ENCODE measurements at regions not wholly inside any gene's neighbourhood (a gene's known extent, or its start where the extent isn't known, plus 50 kb on each side); places are given as distances from the start of the nearest gene placed in this dataset.

DNA sequence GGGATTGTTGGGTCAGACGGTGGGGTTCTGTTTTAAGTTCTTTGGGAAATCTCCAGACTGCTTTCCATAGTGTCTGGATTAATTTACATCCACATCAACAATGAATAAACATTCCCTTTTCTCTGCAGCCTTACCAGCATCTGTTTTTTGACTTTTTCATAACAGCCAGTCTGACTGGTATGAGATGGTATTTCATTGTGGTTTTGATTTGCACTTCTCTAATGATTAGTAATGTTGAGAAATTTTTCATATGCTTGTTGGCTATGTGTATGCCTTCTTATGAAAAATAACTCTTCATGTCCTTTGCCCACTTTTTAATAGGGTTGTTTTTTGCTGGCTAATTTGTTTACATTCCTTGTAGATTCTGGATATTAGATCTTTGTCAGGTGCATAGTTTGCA lies 140.8 kb upstream of the CNTN1 start:
- TF ChIP-seq, protein P1, sequence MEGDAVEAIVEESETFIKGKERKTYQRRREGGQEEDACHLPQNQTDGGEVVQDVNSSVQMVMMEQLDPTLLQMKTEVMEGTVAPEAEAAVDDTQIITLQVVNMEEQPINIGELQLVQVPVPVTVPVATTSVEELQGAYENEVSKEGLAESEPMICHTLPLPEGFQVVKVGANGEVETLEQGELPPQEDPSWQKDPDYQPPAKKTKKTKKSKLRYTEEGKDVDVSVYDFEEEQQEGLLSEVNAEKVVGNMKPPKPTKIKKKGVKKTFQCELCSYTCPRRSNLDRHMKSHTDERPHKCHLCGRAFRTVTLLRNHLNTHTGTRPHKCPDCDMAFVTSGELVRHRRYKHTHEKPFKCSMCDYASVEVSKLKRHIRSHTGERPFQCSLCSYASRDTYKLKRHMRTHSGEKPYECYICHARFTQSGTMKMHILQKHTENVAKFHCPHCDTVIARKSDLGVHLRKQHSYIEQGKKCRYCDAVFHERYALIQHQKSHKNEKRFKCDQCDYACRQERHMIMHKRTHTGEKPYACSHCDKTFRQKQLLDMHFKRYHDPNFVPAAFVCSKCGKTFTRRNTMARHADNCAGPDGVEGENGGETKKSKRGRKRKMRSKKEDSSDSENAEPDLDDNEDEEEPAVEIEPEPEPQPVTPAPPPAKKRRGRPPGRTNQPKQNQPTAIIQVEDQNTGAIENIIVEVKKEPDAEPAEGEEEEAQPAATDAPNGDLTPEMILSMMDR (IDR thresholded peaks at IDR 0.05): no peak
- no peak overlapping the region for H2AFZ ChIP-seq (ENCODE audit: insufficient read depth, low read depth, low read length, poor library complexity, severe bottlenecking)
- intact Hi-C loops (cut with micrococcal nuclease): no loop called here
- DNase-seq: no peak
- no peaks in the 10 kb centered on the region for H3K79me2 ChIP-seq (ENCODE audit: insufficient read depth, low read length)
- no peaks in the 10 kb centered on the region for H4K20me1 ChIP-seq (ENCODE audit: insufficient read depth, low read length)
- no peaks in the 10 kb centered on the region for H3K36me3 ChIP-seq (replicated peaks in 1 of 2; ENCODE audit: control insufficient read depth in 1 of 2, insufficient read depth in 2 of 2, low read length in 2 of 2)
- H3K27ac Mint-ChIP-seq: no peak overlapping the region
- H3K27me3 Mint-ChIP-seq (ENCODE audit: low read depth in 3 of 3): no peaks in the 10 kb centered on the region
- no peak overlapping the region for H3K4me2 ChIP-seq (replicated peaks; ENCODE audit: extremely low read depth, low read length, poor library complexity, severe bottlenecking)
- H3K4me1 Mint-ChIP-seq: no peaks in the 10 kb centered on the region
- WGBS (ENCODE audit: insufficient coverage): no CpG with 5 or more reads among the region's 1 CpG
- H3K27ac ChIP-seq (ENCODE audit: low read depth in 1 of 2, low read length in 2 of 2): no peak overlapping the region
- no peaks in the 10 kb centered on the region for H3K4me1 ChIP-seq (ENCODE audit: control insufficient read depth in 1 of 2, insufficient read depth in 2 of 2, low read length in 2 of 2)
- no peak overlapping the region for H3K9ac ChIP-seq (ENCODE audit: insufficient read depth, low read length, poor library complexity, severe bottlenecking)
- H3K27me3 ChIP-seq (ENCODE audit: control insufficient read depth in 2 of 2, insufficient read depth in 2 of 2, low read length in 2 of 2): no peaks in the 10 kb centered on the region
- H3K36me3 Mint-ChIP-seq: no peaks in the 10 kb centered on the region
- peaks cover 0 to 13% (median 5%) of the 10 kb centered on the region in 7 donors for H3K9me3 Mint-ChIP-seq
- H3K4me3 Mint-ChIP-seq: no peak overlapping the region
- H3K9me3 ChIP-seq (replicated peaks in 1 of 2; ENCODE audit: control insufficient read depth in 1 of 2, insufficient read depth in 1 of 2, low read length in 2 of 2): no peaks in the 10 kb centered on the region
- no peak overlapping the region for H3K4me3 ChIP-seq (replicated peaks in 1 of 3; ENCODE audit: low read depth in 2 of 3, low read length in 3 of 3)

- no peak overlapping the region for H3K27ac ChIP-seq (ENCODE audit: low read depth in 1 of 2, low read length in 2 of 2)
- Mint-ChIP-seq H3K9me3 (peaks cover 0 to 13% (median 5%) of the 10 kb centered on the region in 7 donors), H3K27ac (no peak overlapping the region), H3K27me3 (ENCODE audit: low read depth in 3 of 3) (peaks cover 0 to 2% (median 0%) of the 10 kb centered on the region in 3 donors), H3K36me3 (no peaks in the 10 kb centered on the region), H3K4me1 (no peaks in the 10 kb centered on the region), H3K4me3 (no peak overlapping the region)
- TF ChIP-seq, protein P1 (IDR thresholded peaks at IDR 0.05): no peak
- no peaks in the 10 kb centered on the region for H3K79me2 ChIP-seq (ENCODE audit: insufficient read depth, low read length)
- no peak overlapping the region for H3K4me3 ChIP-seq (replicated peaks in 1 of 3; ENCODE audit: low read depth in 2 of 3, low read length in 3 of 3)
- H2AFZ ChIP-seq (ENCODE audit: insufficient read depth, low read depth, low read length, poor library complexity, severe bottlenecking): no peak overlapping the region
- intact Hi-C loops (cut with micrococcal nuclease): no loop called here
- H3K9ac ChIP-seq (ENCODE audit: insufficient read depth, low read length, poor library complexity, severe bottlenecking): no peak overlapping the region
- no peaks in the 10 kb centered on the region for H3K4me1 ChIP-seq (ENCODE audit: control insufficient read depth in 1 of 2, insufficient read depth in 2 of 2, low read length in 2 of 2)
- no peak overlapping the region for H3K4me2 ChIP-seq (replicated peaks; ENCODE audit: extremely low read depth, low read length, poor library complexity, severe bottlenecking)
- H3K36me3 ChIP-seq (replicated peaks in 1 of 2; ENCODE audit: control insufficient read depth in 1 of 2, insufficient read depth in 2 of 2, low read length in 2 of 2): no peaks in the 10 kb centered on the region
- 86% methylated on average over 1 of the region's 1 CpG for WGBS (ENCODE audit: insufficient coverage)
- DNase-seq: no peak
- no peaks in the 10 kb centered on the region for H3K27me3 ChIP-seq (ENCODE audit: control insufficient read depth in 2 of 2, insufficient read depth in 2 of 2, low read length in 2 of 2)
- no peaks in the 10 kb centered on the region for H4K20me1 ChIP-seq (ENCODE audit: insufficient read depth, low read length)
- no peaks in the 10 kb centered on the region for H3K9me3 ChIP-seq (replicated peaks in 1 of 2; ENCODE audit: control insufficient read depth in 1 of 2, insufficient read depth in 1 of 2, low read length in 2 of 2)
These were observed 139.4 kb upstream of the CNTN1 start for GRCh38 chr12:40552868-40553267.

Data from CD14-positive monocyte (primary cell).